ENCODE measurements at regions not wholly inside any gene's neighbourhood (a gene's known extent, or its start where the extent isn't known, plus 50 kb on each side); places are given as distances from the start of the nearest gene placed in this dataset.

GRCh38 chr20:21900431-21900830 lies 195.0 kb downstream of the PAX1 start:
- no peak for TF ChIP-seq CTCF (IDR thresholded peaks at IDR 0.05)
- no peak for TF ChIP-seq POLR2A (IDR thresholded peaks at IDR 0.05)

Measured in body of pancreas (tissue), 4 donors.